ENCODE measurements at regions not wholly inside any gene's neighbourhood (a gene's known extent, or its start where the extent isn't known, plus 50 kb on each side); places are given as distances from the start of the nearest gene placed in this dataset.

- TF ChIP-seq TAF1 (IDR thresholded peaks at IDR 0.05; ENCODE audit: borderline replicate concordance, insufficient read depth, low read length) (no peak), POLR2AphosphoS5 (IDR thresholded peaks at IDR 0.05; ENCODE audit: low read depth, low read length) (no peak), FOXP2 (optimal IDR thresholded peaks at IDR 0.05; ENCODE audit: borderline replicate concordance, extremely low read depth, extremely low read length, insufficient read depth) (no peak), SIN3A (IDR thresholded peaks at IDR 0.05; ENCODE audit: borderline replicate concordance, insufficient read depth, low read length) (no peak), REST (IDR thresholded peaks at IDR 0.05; ENCODE audit: insufficient read depth in 1 of 2, low read depth in 2 of 2, low read length in 2 of 2) (no peak)
Observed at GRCh38 chr7:67863911-67864310, 867.3 kb downstream of the TYW1 start.

All from PFSK-1 (cell line).